Common myeloid progenitor, CD34-positive (primary cell): ENCODE measurements at regions not wholly inside any gene's neighbourhood (a gene's known extent, or its start where the extent isn't known, plus 50 kb on each side); places are given as distances from the start of the nearest gene placed in this dataset.

Experiments used
- CTCF ChIA-PET: fragments of 350-600 bp; sonication (Branson Sonifier 250); formaldehyde crosslinking; loops from one replicate; lab custom pipeline; 2021; ENCODE audit warnings: antibody characterized with exemption; lab: Charles Lee
- POLR2A ChIA-PET: fragments of 350-600 bp; sonication (Branson Sonifier 250); formaldehyde crosslinking; loops from one replicate; lab custom pipeline; 2021; ENCODE audit warnings: antibody characterized with exemption; lab: Charles Lee
- DNase-seq, 3 donors: peaks; one replicate each; pipeline versions ENCODE4 v3.0.0 to v3.0.0-alpha.2; 2013
- H3K27ac ChIP-seq, 2 experiments: 1 replicate in 1 of 2; 2 replicates in 1 of 2; pipeline ENCODE4 v1.7.0; 2013; ENCODE audit warnings: inconsistent platforms in 2 of 2, low read length in 2 of 2, mild to moderate bottlenecking in 2 of 2, low read depth in 1 of 2, moderate library complexity in 1 of 2; ENCODE audit not compliant: severe bottlenecking in 2 of 2, insufficient read depth in 1 of 2, poor library complexity in 1 of 2
- H3K27me3 ChIP-seq, 5 experiments: replicated peaks in 2 of 5; 1 replicate in 3 of 5; 2 replicates in 2 of 5; pipeline versions ENCODE4 v1.6.1 to v1.7.0; 2013; ENCODE audit warnings: low read length in 4 of 5, mild to moderate bottlenecking in 2 of 5, moderate library complexity in 2 of 5, inconsistent platforms in 1 of 5; ENCODE audit not compliant: insufficient read depth in 5 of 5, control insufficient read depth in 4 of 5
- H3K36me3 ChIP-seq, 4 experiments: 1 replicate in 2 of 4; 2 replicates in 2 of 4; pipeline versions ENCODE4 v1.6.1 to v1.7.0; 2013; ENCODE audit warnings: low read length in 3 of 4, control low read depth in 1 of 4, mild to moderate bottlenecking in 1 of 4; ENCODE audit not compliant: control insufficient read depth in 4 of 4, insufficient read depth in 4 of 4
- H3K4me1 ChIP-seq, 4 experiments: 1 replicate in 3 of 4; 2 replicates in 1 of 4; pipeline versions ENCODE4 v1.6.1 to v1.7.1; 2013; ENCODE audit warnings: low read length in 3 of 4, mild to moderate bottlenecking in 3 of 4, control low read depth in 1 of 4, inconsistent platforms in 1 of 4, moderate library complexity in 1 of 4; ENCODE audit not compliant: control insufficient read depth in 4 of 4, insufficient read depth in 4 of 4; ENCODE audit errors: control extremely low read depth in 1 of 4
- H3K4me3 ChIP-seq, 7 experiments: 1 replicate in 4 of 7; 2 replicates in 3 of 7; pipeline versions ENCODE4 v1.5.1 to v1.7.0; 2013; ENCODE audit warnings: mild to moderate bottlenecking in 7 of 7, low read length in 6 of 7, moderate library complexity in 6 of 7, inconsistent platforms in 2 of 7, low read depth in 2 of 7, control low read depth in 1 of 7; ENCODE audit not compliant: insufficient read depth in 4 of 7, control insufficient read depth in 1 of 7; ENCODE audit errors: extremely low read depth in 1 of 7
- H3K9me3 ChIP-seq, 5 experiments: 1 replicate in 4 of 5; 2 replicates in 1 of 5; pipeline versions ENCODE4 v1.6.1 to v1.7.1; 2013; ENCODE audit warnings: low read length in 4 of 5, mild to moderate bottlenecking in 2 of 5, inconsistent platforms in 1 of 5, low read depth in 1 of 5, moderate library complexity in 1 of 5; ENCODE audit not compliant: control insufficient read depth in 4 of 5, insufficient read depth in 2 of 5; ENCODE audit errors: control extremely low read depth in 1 of 5
- WGBS: methylation state at CpG from one replicate; pipeline ENCODE4 v1.1.5; 2013; ENCODE audit not compliant: insufficient coverage; 5-methylcytosine and 5-hydroxymethylcytosine counted together

DNA sequence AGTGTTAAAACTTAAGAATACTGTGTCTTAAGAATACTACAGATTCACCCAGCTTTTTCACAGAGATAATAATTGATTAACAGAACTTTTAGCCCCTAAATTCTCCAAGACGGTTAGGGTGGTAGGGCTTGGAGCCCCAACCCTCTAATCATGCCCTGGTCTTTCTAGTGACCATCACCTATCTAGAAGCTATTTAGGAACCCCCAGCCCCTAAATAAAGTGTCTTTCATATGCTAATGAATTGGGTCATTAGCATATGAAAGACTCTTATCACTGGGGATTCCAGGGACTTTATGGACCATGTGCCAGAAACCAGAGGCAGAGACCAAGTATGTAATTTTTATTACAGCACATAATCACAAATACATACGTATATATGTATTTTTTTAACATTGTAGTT lies 999.7 kb upstream of the RAG2 start:
- H3K27ac ChIP-seq, result no peak overlapping the region
- ChIA-PET CTCF (interaction anchor here (0.8 kb wide), 1 partner anchor 74 kb away, joined by 3 read pairs; no protein-coding TSS in a partner anchor), POLR2A (no interaction called here)
- 80% methylated on average over 1 of the region's 2 CpGs for WGBS
- DNase-seq, result no peak
- no peaks in the 10 kb centered on the region for H3K4me1 ChIP-seq
- no peak overlapping the region for H3K4me3 ChIP-seq
- H3K36me3 ChIP-seq, result no peaks in the 10 kb centered on the region
- no peaks in the 10 kb centered on the region for H3K27me3 ChIP-seq
- H3K9me3 ChIP-seq, result no peaks in the 10 kb centered on the region

DNA sequence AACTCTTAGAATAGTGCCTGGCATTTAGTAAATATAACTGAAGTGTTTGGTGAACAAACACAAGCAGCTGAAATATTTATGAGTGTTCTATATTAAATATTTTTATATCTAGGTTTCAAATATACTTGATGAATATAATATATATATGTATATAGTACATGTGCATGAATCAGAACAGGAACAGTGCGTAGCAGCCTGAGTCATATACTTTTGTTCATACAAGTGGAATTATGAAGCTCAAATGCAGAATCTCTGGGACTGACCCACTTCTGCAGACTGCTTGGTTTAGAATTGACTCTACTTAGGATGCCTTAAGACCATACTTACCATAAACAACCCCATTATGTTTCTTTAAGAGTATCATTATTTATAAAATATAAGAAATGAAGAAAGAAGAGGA lies 997.8 kb upstream of the RAG2 start:
- Histone ChIP-seq H3K4me3 (no peak overlapping the region), H3K9me3 (no peaks in the 10 kb centered on the region), H3K36me3 (no peaks in the 10 kb centered on the region), H3K27me3 (no peaks in the 10 kb centered on the region), H3K27ac (no peak overlapping the region), H3K4me1 (no peaks in the 10 kb centered on the region)
- DNase-seq, result no peak
- ChIA-PET POLR2A (no interaction called here), CTCF (no interaction called here)
- no CpG with 5 or more reads among the region's 1 CpG for WGBS

DNA sequence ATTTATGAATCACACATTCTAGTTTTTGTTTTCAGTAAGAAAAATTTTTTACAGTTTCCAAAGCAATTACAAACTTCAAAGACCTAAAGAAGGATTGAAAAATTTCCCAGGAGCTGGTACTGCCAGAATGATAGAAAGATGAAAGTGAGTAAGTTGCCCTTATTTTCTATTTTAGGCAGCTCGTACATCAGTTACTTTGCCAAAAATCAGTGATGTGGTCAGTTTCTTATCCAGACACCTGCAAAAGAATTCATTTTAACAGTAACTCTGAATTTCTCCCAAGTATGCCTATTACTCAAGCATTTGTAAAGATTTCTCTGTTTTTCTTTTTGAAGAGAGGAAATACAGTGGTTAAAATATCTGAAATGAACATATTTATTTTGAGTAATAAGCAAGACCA lies 976.3 kb upstream of the RAG2 start:
- no peak overlapping the region for H3K4me3 ChIP-seq

DNA sequence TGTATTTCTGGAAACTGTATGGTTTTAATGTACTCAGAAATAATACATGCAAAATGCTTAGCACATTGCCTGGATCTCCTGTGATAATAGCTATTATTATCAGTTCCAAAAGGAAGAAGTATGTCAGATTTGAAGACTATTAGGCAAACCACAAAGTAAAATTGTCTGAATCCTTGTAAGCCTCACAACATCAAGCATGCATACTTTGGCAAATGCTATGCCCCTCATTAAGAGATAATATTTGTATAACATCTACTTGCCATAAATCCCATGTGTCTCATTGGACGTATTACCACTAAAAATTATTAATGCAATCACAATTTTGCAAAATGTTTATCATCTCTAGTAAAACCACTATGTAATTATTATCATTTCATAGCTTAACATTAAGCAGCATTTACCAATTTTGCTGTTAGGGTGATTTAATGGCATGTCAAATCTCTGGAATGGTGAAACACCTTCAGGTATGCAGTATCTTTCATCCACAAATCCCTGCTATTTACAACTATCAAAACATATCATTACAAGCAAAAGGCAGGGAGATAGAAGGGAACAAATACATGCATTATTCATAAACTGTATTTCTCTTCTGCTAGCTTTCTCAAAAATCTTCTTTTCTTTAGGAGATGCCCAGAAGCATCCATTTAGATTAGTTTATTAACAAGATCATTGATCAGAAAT lies 974.6 kb upstream of the RAG2 start:
- POLR2A ChIA-PET, result no interaction called here
- Histone ChIP-seq H3K4me3 (no peak overlapping the region), H3K4me1 (no peaks in the 10 kb centered on the region), H3K27me3 (no peaks in the 10 kb centered on the region), H3K36me3 (no peaks in the 10 kb centered on the region), H3K9me3 (no peaks in the 10 kb centered on the region), H3K27ac (no peak overlapping the region)
- CTCF ChIA-PET, result no interaction called here
- DNase-seq, result no peak
- no CpG with 5 or more reads among the region's 1 CpG for WGBS

More for the DNA sequence above, 976.3 kb upstream of the RAG2 start:
- H3K9me3 ChIP-seq, result peaks cover 0 to 1% (median 0%) of the 10 kb centered on the region in 5 experiments
- no peak overlapping the region for H3K27ac ChIP-seq
- no peaks in the 10 kb centered on the region for H3K36me3 ChIP-seq
- CTCF ChIA-PET, result no interaction called here
- H3K4me1 ChIP-seq, result no peaks in the 10 kb centered on the region
- H3K27me3 ChIP-seq, result no peaks in the 10 kb centered on the region
- POLR2A ChIA-PET, result no interaction called here
- WGBS, result 100% methylated on average over 1 of the region's 1 CpG
- DNase-seq, result no peak

DNA sequence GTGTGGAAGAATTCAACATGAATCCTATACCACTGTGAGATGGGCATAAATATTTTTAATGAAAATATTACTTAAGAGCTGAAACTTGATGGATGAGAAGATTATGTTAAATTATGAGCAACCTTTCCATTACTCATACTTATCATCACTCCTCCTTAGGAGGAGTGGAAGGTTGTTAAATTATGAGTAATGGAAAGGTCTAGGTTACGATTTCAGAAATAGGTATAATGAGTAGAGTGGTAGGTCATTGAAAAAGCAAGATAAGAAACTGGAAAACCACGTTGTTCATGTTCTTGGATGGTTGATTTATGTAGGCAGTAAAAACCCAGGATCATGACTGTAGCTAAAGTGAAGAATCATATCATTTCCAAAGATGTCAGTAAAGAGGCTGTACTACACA lies 973.2 kb upstream of the RAG2 start:
- H3K4me1 ChIP-seq, result no peaks in the 10 kb centered on the region
- POLR2A ChIA-PET, result no interaction called here
- no peak overlapping the region for H3K4me3 ChIP-seq
- no peaks in the 10 kb centered on the region for H3K36me3 ChIP-seq
- no peaks in the 10 kb centered on the region for H3K27me3 ChIP-seq
- no peak overlapping the region for H3K27ac ChIP-seq
- CTCF ChIA-PET, result no interaction called here
- DNase-seq, result no peak
- 23% methylated on average over 2 of the region's 2 CpGs for WGBS
- H3K9me3 ChIP-seq, result no peaks in the 10 kb centered on the region

DNA sequence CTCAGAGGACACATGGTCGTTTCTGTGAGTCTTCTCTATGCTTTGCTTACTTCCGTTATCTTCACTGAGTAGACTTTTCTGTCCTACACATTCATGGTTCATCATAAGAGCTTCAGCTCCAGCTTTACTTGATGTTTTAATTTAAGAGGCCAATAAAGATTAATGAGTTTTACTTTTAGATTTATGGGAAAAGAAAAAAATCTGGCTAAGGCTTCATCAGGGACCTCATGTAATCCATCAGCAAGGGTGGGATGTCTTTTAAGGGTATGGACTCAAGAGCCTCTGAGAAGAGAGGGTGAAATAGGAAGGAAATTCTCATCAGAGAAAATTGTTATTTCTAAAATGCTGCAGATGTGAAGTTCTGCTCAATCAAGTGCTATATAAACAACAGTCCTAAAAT lies 963.0 kb upstream of the RAG2 start:
- Histone ChIP-seq H3K27me3 (no peaks in the 10 kb centered on the region), H3K4me3 (no peak overlapping the region), H3K36me3 (no peaks in the 10 kb centered on the region), H3K27ac (no peak overlapping the region), H3K4me1 (peaks cover 16 to 31% (median 26%) of the 10 kb centered on the region in 4 experiments), H3K9me3 (no peaks in the 10 kb centered on the region)
- WGBS, result 60% methylated on average over 1 of the region's 2 CpGs
- POLR2A ChIA-PET, result no interaction called here
- CTCF ChIA-PET, result no interaction called here
- DNase-seq, result no peak

DNA sequence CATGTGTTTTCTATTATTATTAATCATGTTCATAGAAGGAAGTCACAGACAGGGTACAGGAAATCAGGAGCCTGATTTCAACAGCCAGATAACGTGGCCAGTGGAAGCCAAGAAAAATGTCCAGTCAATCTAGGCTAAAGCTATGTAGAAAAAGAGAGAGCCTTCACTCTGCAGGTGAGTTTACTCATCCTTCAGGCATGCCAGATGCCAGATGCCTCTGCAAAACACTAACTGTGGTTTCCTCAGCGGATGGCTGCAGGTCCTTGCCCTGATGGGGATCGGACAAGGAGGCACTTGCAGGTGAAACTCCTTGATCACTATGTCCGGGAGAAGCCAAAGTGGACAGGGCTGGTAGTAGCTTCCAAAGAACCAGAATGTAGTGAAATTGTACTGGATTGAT lies 962.3 kb upstream of the RAG2 start:
- Histone ChIP-seq H3K36me3 (no peaks in the 10 kb centered on the region), H3K27me3 (no peaks in the 10 kb centered on the region), H3K27ac (no peak overlapping the region), H3K4me1 (peaks cover 16 to 31% (median 26%) of the 10 kb centered on the region in 4 experiments), H3K4me3 (peak overlapping the region in 1 of 7 experiments; percentile 12), H3K9me3 (no peaks in the 10 kb centered on the region)
- DNase-seq, result peak in 2 of 3 donors; percentile 19 to 32
- 19% methylated on average over 4 of the region's 4 CpGs for WGBS
- ChIA-PET POLR2A (interaction anchor here (0.6 kb wide), 1 partner anchor 95 kb away, joined by 4 read pairs; no protein-coding TSS in a partner anchor), CTCF (interaction anchor here (1.2 kb wide), 1 partner anchor 34 kb away, joined by 4 read pairs; no protein-coding TSS in a partner anchor)
